HTR-8/SVneo (cell line): ENCODE measurements at regions not wholly inside any gene's neighbourhood (a gene's known extent, or its start where the extent isn't known, plus 50 kb on each side); places are given as distances from the start of the nearest gene placed in this dataset.
A peak's percentile ranks its signal among the peaks of the same experiment; 100 is the strongest.
"Not testable (repeated sequence)": the region's sequence is repeated elsewhere in the genome, so short reads cannot be mapped to it uniquely, and the experiment has no call there.

ENCODE experiments used
- DNase-seq: peaks from one replicate; pipeline ENCODE4 v3.0.0; 2011; ENCODE audit warnings: low spot score, mixed read lengths; ENCODE audit not compliant: insufficient read length
- FAIRE-seq: peaks from 2 replicates; lab custom pipeline; 2011; peaks lifted over from hg19 to GRCh38; lab: Jason Lieb, UNC

DNA sequence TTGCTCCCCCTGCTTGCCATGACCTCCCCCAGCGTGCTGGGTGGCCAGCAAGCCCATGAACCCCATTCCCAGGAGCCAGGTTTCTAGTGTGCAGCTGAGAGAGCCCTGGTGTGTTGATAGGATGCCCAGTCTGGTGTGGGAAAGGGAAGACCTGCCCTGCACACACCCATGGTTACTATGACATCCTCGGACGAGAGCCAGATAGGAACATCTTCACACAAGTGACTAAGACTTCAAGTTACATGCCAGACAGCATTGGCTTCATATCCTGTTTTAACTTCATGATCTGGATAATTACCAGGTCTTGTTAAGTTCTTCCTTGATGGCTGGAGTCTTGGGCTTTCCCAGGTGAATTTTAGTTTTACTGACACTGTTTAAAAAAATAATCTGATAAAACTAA, 196.6 kb upstream of the EGLN3 start:
- FAIRE-seq = no peak
- no peak for DNase-seq

DNA sequence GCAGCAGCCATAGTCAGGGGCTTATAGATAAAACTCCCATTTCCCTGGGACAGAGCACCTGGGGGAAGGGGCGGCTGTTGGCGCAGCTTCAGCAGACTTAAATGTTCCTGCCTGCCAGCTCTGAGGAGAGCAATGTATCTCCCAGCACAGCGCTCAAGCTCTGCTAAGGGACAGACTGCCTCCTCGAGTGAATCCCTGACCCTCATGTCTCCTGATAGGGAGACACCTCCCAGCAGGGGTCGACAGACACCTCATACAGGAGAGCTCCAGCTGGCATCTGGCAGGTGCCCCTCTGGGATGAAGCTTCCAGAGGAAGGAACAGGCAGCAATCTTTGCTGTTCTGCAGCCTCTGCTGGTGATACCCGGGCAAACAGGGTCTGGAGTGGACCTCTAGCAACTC, 189.3 kb upstream of the EGLN3 start:
- not testable (repeated sequence) for FAIRE-seq, DNase-seq

DNA sequence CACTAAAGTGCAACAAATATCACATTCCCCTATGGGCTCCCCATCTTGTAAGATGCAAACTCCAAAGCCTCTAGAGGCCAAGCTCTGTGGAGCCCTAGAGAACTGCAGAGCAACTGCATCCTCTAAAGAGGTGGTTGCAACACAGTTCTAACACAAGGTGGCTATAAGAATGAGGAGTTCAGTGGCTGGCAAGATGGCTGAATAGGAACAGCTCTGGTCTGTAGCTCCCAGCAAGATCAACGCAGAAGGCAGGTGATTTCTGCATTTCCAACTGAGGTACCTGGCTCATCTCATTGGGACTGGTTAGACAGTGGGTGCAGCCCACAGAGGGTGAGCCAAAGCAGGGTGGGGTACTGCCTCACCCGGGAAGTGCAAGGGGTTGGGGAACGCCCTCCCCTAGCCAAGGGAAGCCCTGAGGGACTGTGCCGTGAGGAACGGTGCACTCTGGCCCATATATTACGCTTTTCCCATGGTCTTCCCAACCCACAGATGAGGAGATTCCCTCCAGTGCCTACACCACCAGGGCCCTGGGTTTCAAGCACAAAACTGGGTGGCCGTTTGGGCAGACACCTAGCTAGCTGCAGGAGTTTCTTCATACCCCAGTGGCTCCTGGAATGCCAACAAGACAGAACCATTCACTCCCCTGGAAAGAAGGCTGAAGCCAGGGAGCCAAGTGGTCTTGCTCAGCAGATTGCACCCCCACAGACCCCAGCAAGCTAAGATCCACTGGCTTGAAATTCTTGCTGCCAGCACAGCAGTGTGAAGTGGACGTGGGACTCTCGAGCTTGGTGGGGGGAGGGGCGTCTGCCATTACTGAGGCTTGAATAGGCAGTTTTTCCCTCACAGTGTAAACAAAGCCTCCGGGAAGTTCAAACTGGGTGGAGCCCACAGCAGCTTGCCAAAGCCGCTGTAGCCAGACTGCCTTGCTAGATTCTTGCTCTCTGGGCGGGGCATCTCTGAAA, 188.6 kb upstream of the EGLN3 start:
- not testable (repeated sequence) for DNase-seq, FAIRE-seq

DNA sequence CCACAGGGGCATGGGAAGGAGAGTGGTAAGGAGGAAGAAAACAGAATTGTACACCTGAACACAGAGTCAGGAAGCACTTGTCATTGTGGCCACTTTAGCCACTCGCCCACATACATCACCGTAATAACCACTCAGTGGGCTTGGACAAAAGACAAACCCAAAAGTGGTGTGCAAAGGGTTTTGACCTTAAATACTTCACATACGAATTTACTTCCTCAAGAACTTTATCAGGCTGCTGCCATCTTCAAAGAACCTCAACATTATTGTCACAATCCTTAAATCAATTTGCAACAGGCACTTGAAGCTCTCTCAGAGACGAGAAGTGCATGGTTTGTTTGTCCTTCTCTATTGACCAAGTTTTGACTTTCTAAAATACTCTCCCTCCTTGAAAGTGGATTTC, 187.3 kb upstream of the EGLN3 start:
- FAIRE-seq = no peak
- no peak for DNase-seq

DNA sequence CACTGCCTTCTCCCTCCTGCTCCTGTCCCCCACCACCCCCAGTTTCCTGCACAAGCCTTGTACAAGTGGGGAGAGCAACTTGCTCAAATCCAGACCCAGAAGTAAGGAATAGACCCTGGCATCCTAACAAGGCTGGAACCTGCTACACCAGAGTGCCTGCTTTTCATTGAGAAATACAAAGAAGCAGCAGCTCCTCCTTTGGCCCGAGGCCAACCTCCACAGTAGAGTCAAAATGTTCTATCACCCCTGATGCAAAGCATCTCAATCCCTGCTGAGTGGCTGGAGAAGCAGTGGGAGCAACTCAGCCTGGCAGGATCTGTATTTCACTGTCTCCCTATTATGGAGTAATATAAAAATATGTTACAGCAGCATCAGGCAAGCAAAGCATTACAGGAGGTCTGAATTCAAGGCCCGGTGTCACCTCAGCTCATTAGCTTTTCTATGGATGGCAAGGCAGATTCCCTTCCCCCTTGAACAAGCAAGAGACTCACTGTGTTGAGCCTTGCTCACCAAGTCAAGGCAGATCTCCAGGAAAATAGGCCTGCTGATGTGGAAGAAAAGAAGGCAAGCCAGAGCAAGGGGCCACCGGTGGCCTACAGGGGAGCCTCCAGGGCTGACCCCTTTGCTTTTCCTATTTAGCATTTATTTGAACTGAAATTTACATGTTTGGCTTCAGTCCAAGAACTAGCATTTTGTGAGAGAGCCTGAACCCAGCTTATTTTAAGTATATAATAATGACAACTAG, 186.3 kb upstream of the EGLN3 start:
- no peak for FAIRE-seq
- no peak for DNase-seq

DNA sequence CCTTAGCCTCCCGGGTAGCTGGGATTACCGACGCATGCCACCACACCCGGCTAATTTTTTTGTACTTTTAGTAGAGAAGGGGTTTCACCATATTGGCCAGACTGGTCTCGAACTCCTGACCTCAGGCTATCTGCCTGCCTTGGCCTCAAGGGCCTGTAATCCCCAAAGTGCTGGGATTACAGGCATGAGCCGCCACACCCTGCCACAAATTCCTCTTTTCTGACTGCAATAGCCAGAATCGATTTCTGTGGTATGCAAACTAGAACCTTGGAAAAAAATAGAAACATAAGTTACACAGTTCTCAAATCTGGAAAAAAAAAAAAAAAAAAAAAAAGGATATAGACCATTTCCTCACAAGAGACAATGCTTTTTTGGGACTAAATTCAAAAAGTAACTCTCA, 184.6 kb upstream of the EGLN3 start:
- FAIRE-seq (no peak), DNase-seq (no peak)

DNA sequence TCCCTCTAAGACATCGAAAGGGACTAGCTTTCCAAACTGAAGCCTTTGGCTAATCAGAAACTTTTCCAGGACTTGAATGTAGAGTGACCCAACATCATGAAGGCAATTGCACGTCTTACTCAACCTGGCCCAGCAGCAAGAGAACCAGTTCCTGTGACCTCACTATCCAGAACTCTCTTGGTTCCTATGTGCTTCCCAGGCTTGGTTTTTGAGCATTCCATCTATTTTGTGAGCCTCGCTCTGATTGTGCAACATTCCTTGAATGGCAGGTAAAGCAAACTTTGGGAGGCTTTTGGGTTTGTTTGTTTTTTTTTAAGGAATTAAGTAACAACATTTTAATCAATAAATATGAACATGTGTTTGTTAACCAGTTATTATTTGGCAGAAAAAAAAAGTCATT, 183.6 kb upstream of the EGLN3 start:
- FAIRE-seq (no peak), DNase-seq (no peak)

DNA sequence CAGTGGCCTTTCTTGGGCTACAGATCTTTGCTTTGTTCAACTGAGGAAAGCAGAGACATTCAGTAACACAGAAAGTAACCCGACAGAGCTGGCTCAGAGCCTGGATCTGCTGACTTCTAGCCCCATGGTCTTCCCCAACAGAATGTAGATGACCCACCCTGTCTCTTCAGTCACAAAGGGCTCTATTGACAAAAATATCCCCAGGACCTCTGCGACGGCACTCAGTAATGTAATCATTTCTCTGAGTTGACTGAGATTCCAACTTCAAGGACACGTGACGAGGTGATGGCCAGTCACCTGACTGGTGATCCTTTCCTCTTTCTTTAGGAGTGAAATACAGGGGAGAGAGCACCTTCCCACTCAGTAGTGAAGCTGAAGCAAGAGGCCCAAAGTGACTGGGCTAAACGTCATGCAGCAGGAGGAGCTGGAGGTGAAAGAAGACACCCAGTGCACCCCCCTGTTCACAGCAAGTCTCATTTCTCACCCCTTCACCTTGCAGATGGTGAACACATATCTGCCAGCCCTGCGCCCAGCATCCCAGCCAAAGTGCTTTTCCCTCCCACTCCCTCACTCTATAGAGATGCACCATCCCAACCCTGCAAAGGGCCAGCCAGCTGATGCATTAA, 179.2 kb upstream of the EGLN3 start:
- FAIRE-seq (no peak), DNase-seq (no peak)

DNA sequence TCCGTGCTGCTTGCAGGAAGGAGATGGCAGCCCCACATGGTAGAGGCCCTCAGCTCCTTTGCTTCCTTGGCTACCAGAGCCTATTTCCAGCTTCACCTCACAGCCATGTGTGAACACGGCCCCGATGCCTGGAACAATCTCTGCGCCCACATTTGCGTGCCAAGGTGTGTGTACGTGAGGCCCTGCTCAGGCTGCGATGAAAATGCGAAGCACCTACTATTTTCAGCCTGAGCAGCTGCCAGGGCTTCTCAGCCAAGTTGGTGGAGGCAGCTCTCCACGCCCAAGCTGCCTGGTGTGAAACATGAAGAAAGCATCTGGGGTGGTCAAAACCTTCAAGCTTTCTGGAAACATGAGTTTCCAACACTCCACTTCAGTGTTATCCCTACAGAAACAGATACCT, 177.8 kb upstream of the EGLN3 start:
- FAIRE-seq = no peak
- DNase-seq = no peak

DNA sequence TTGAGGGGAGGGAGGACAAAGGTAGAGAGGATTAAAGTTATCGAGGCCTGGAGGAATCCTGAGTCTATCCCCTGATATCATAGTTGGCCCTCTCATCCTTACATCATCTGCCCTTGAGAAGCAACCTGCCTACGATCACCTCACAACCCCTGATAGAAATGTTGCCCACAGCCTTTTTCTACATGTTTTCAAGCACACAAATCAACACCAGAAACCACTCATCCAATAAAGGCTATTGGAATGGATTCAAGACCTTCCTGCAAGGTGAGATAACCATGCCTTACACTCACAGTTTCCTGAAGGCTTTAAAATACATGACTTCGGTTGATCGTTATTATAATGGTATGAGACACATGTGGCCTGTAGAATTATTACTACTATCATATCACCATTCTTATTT, 175.7 kb upstream of the EGLN3 start:
- FAIRE-seq (no peak), DNase-seq (no peak)

DNA sequence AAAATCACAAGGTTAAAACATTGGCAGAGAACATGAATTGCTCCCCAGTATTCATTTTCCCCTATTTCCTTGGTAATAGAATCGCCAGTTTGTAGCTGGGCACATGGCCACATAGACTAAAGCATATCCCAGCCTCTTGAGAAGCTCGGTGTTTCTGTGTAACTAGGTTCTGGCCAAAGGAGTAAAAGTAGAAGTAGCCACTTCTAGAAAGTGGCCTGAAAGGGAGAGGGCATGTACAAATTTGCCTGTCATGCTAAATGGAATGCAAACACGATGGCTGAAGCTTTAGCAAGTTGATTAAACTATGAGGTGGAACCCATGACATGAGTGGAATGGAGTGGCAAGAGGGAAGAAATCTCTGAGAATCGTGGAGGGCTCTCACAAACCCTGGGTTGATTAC, 173.7 kb upstream of the EGLN3 start:
- DNase-seq = no peak
- FAIRE-seq = no peak

DNA sequence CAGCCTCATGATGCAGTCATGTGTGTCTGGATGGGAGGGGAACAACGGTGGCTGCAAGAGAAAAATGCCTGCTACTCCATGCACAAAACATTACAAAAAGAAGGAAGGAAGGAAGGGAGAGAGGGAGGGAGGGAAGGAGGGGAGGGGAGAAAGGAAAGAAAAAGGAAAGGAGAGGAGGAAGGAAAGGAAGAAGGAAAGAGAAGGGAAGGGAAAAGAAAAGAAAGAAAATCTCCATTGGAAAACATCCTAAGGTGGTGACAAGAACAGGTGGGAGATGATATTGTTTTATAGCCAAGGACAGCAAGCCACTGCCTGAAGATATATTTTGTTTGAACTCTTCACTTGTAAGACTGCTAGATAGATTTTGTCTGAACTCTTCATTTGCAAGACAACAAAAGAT, 171.8 kb upstream of the EGLN3 start:
- FAIRE-seq = no peak
- no peak for DNase-seq

DNA sequence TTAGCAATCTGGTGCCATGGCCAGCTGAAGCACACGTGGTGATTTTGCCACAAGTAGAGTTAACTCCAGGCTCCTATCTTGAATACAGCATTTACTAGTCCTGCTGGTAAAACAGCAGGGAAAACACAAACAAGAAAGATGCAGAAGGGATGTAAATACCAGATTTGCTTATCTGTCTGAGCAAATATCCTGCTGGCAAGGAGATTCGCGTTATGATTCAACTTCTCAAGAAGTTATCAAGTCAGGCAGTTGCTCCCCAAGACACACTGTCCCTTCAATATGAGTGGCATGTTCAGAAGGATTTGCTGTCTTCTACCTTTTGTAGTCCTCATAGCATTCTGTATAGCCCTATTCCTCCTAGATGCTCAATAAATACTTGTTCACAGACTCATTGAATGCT, 171.2 kb upstream of the EGLN3 start:
- DNase-seq = no peak
- no peak for FAIRE-seq

DNA sequence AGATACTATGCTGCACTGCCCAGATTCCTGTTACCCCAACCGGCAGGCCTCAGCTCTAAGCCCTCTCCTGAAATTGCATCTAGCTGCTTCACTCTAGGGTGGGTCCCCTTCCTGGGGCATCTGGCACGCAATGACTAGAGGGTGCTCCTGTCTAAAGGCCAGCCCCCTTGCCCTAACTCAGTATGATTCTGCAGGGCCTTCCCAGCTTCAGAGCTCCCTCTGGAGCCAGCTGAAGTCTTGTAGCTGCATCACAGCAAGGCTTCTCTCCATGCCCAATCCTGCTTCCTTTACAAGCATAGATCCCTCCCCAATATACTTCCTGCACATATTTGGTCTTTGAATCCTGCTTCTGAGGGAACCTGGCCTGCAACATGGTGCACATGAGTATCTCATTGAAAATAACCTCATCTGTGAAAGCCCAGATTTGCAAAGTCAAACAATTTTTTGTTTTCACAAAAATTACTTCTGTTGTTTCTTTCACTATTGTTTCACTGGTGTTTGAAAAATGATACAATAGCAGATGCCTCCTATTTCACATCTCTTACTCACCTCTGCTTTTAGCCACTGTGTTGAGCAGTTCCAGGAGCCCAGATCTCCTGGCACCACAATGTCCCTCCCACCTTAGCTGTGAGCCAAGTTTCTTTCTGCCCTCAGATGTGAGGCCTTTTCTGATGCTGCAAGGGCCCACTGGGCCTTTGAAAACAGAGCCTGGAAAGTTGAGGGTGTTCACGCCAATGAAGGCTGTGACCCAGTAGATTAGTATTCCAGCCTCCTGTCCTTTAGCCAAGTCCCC, 169.5 kb upstream of the EGLN3 start:
- FAIRE-seq = no peak

DNA sequence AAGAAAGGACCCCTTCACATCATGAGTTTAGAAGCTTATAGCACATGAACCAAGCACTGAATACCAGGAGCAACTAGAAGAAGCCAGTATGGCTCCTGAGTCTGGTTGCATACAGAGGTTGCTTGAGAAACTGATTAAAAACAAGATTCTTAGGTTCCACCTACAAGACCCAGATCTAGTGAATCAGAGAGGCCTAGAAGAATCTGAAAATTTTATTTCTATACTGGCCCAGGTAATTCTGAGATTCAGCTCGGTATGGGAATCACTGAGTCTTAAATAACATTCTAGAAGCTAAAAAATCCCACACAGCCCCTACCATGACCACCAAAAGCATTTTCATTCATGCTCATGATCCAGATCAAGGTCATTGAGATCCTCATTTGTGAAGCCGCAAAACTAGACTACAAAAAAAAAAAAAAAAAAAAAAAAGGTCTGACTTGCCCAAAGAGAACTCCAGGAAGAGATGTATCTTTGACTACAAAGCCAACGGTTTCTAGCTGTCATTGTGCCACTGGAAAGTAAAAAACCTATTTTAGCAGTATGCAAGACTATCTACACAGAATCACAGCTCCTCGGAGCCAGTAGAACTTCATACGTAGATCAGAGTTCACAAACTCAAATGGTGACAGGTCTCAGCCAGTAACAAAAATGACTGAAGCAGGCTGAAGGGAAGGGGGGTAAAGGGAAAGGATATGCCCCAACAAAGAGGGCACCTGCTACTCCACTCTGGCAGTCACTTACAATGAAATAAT, 168.4 kb upstream of the EGLN3 start:
- no peak for DNase-seq
- no peak for FAIRE-seq

More for the DNA sequence above, 169.5 kb upstream of the EGLN3 start:
- DNase-seq = no peak

DNA sequence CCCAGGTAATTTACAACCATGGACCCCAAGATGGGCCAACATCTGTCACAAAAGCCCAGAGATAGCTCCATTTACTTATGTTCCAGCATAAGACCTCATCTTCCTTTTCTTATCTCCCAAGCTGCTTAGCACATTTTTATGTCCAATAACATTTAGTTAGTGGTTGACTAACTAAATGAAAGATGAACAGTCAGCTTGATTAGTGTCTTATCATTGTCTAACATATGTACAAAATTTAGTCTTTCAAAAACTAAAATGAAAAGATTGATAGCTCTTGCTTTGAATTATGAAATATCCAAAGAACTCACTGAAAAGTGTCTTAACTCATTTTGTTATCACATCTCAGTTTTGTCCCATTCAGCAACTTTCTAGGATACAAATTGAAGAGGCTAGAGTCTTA, 163.1 kb upstream of the EGLN3 start:
- DNase-seq = no peak
- FAIRE-seq = no peak

DNA sequence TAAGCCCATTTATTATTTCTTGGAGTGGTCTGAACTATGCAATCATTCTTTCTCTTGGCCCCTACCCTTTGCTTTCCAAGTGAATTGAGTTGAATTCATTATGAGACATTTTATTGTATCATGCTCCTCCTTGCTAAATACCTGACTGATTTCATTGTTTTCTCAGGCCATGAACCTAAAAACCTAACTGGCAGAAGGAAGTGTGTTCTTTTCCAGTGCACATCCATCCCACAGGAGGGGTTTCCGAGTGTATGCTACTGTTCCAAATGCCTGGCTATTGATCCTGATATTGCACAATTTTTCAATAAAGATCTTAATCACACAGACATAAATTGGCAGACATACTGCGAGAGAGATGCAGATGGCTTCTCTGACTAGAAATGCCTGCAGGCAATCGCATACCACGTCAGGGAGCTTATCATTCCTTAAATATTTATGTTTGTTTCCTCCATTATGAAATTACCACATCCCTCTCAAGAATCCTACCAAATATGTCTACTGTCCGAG, 162.2 kb upstream of the EGLN3 start:
- FAIRE-seq (peak; percentile 59), DNase-seq (peak; percentile 62)

DNA sequence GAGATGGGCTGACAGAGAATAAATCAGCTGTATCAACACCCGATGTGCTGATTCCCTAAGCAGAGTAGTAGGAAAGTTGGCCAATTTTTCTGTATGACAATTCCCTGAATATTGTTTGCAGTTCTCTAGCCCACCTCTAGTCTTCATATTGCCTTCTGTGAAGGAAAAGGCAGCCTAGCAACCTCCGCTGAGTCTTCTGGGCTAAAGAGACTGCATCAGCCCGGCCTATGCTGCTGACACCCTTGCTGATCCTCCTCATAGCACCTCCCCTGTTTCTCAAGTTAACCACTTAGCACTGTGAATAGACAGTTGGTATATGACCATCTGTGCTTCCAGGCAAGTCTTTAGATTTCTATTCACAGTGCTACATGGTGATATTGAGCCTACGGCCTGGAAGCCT, 161.1 kb upstream of the EGLN3 start:
- no peak for DNase-seq
- no peak for FAIRE-seq

DNA sequence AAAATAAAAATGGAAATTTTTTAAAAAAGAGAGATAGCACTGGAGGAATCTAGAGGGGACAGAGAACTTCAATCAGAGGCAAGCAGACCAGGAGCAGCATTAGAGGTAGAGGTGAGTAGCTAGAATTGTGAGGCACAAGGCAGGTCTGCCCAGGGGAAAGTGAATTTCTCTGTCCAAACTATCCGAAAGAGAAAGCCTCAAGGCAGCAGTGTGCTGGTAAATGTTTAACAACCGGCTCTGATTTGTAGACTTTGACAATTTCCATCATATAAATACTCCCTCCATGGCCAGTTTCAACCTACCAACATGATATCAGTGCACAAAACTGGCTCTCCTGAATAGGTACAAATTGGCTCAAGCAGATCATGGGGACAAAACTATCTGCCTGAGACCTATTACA, 160.6 kb upstream of the EGLN3 start:
- no peak for DNase-seq
- FAIRE-seq = no peak
